D721Med (cell line): ENCODE measurements at regions not wholly inside any gene's neighbourhood (a gene's known extent, or its start where the extent isn't known, plus 50 kb on each side); places are given as distances from the start of the nearest gene placed in this dataset.

Experiments
- DNase-seq: peaks from one replicate; pipeline ENCODE4 v3.0.0; 2011; ENCODE audit warnings: low spot score; ENCODE audit not compliant: insufficient read length
- FAIRE-seq: peaks from 2 replicates; lab custom pipeline; 2011; peaks lifted over from hg19 to GRCh38; lab: Jason Lieb, UNC
- CTCF ChIP-seq: IDR thresholded peaks from 2 replicates; pipeline ENCODE4 v1.5.1; 2012; ENCODE audit warnings: mild to moderate bottlenecking, control low read depth; ENCODE audit not compliant: insufficient read depth; ENCODE audit errors: missing control alignments

GRCh38 chr12:74043343-74043742, 494.3 kb upstream of the ATXN7L3B start:
- DNase-seq (no peak), FAIRE-seq (no peak)
- TF ChIP-seq CTCF: no peak

GRCh38 chr12:74049348-74049747, 488.3 kb upstream of the ATXN7L3B start:
- FAIRE-seq (no peak), DNase-seq (no peak)
- TF ChIP-seq CTCF: no peak

- DNase-seq: no peak
- no peak for TF ChIP-seq CTCF
- no peak for FAIRE-seq
These were observed 485.8 kb upstream of the ATXN7L3B start for GRCh38 chr12:74051848-74052247.

GRCh38 chr12:74066476-74066875, 471.2 kb upstream of the ATXN7L3B start:
- FAIRE-seq (no peak), DNase-seq (no peak)
- no peak for TF ChIP-seq CTCF

- no peak for DNase-seq
- FAIRE-seq: no peak
- no peak for TF ChIP-seq CTCF
These were observed 466.5 kb upstream of the ATXN7L3B start for GRCh38 chr12:74071182-74071581.

GRCh38 chr12:74076918-74077317, 460.7 kb upstream of the ATXN7L3B start:
- DNase-seq (no peak), FAIRE-seq (no peak)
- no peak for TF ChIP-seq CTCF

- no peak for TF ChIP-seq CTCF
- DNase-seq (no peak), FAIRE-seq (no peak)
These were observed 432.2 kb upstream of the ATXN7L3B start for GRCh38 chr12:74105434-74105833.
